ENCODE measurements at regions not wholly inside any gene's neighbourhood (a gene's known extent, or its start where the extent isn't known, plus 50 kb on each side); places are given as distances from the start of the nearest gene placed in this dataset.

DNA sequence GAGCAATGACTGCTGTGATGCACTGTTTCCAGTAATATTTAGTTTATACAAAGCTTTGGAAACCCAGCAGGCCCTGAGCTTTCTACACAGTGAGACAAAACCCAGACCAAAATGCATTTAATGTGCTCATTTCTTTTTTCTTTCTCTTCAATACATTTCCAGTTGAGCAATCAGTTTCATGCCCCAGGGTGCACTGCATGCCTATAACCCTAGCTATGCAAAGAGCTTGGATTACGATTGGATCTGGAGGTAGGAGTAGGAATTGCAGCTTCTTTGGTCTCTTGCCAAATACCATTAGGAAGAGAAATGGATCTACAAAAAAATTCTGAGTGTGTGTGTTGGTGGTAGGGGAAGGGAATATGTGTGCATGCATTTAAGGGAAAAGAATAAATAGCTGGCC lies 1001.4 kb downstream of the SQOR start:
- no peak overlapping the region for H3K4me3 Mint-ChIP-seq
- no peaks in the 10 kb centered on the region for H3K36me3 Mint-ChIP-seq (ENCODE audit: low read depth)
- H3K27ac Mint-ChIP-seq: no peak overlapping the region
- peaks cover 8% of the 10 kb centered on the region for H3K9me3 Mint-ChIP-seq
- no peaks in the 10 kb centered on the region for H3K4me1 Mint-ChIP-seq (ENCODE audit: low read depth)
- intact Hi-C loops (cut with micrococcal nuclease): no loop called here
- H3K27me3 Mint-ChIP-seq: no peaks in the 10 kb centered on the region

DNA sequence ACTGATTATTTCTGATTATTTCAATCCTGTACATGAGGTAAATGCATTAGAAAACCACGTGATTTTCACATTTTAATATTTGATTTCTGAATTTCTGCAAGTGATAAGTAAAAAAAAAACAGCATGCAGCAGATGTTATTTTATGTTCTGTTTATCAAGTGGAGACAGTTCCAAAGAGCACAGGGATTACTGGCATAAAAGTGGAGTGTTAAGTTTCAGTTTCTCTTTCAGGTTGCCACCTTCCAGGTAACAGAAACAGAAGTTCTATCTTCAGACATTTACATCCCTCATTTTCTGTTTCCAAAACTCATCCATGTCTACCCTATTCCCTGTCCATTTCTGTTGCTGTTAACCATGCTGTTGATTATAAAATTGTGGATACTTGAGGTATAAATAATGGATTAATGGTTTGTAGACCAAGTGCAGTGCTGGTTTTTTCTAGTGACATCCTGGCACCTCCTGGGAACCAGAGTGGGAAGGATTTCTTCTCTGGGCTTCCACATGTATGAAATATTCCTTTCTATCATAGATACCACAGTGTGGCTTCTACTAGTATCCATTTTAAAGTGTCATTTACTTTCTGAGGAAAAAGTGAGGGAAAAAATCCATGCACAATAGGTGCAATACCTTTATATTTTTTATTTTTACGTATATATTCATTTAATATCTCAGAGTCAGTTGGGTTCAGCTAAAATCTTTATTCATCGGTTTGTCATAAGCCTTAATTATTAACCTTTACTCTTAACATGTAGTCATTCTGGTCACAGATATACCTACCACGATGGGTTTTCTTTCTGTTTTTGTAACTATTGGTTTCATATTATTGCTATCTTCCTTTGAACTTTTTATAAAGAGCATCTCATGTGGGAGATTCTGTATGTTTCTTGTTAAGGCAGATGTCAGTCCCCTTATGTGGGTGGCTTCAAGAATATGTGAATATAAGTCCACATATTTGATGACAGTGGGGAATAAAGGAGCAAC lies 1010.0 kb downstream of the SQOR start:
- no peaks in the 10 kb centered on the region for H3K36me3 Mint-ChIP-seq (ENCODE audit: low read depth)
- intact Hi-C loops (cut with micrococcal nuclease): no loop called here

DNA sequence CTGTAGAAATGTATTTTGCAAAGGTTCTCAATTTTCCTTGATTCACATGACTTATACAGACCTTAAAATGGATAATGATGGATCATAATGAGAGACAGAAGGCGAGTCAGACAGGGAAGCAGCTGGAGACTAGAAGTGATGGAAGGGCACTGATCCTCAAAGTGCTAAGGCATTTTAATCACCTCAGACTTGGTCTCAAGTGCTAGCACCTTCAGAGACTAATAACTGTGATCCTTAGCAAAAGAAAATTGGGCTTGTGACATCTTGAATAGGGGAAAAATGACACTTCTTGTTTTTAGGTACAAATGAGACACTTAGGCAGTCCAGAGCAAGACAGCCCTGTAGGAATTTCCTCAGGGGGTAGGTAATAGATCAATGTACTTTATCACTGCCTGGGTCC lies 1011.7 kb downstream of the SQOR start:
- intact Hi-C loops (cut with micrococcal nuclease): no loop called here
- Mint-ChIP-seq H3K36me3 (ENCODE audit: low read depth) (no peaks in the 10 kb centered on the region), H3K9me3 (peaks cover 22% of the 10 kb centered on the region), H3K27me3 (no peaks in the 10 kb centered on the region), H3K4me3 (no peak overlapping the region), H3K4me1 (ENCODE audit: low read depth) (no peaks in the 10 kb centered on the region), H3K27ac (no peak overlapping the region)

More for the DNA sequence above, 1010.0 kb downstream of the SQOR start:
- H3K27me3 Mint-ChIP-seq: no peaks in the 10 kb centered on the region
- H3K9me3 Mint-ChIP-seq: peaks cover 22% of the 10 kb centered on the region
- H3K27ac Mint-ChIP-seq: no peak overlapping the region
- H3K4me3 Mint-ChIP-seq: no peak overlapping the region
- no peaks in the 10 kb centered on the region for H3K4me1 Mint-ChIP-seq (ENCODE audit: low read depth)

DNA sequence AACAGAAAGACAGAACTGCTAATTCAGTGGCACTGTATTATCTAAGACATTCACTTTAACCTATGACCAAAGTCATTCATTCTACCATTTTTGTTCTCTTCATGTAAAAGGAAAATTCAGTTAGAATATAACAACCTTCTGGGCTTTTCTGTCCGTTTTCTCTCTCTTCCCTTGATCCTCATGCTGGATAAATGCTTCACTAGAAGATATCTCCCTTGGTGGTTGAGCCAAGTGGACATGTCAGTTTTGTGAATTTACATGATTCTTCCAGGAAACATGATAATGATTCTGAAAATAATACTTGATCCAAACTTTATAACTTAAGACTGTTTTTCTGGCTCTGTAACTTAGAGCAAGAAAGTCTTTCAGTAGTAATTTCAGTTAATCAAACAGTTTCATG lies 1012.2 kb downstream of the SQOR start:
- peaks cover 22% of the 10 kb centered on the region for H3K9me3 Mint-ChIP-seq
- H3K4me1 Mint-ChIP-seq (ENCODE audit: low read depth): no peaks in the 10 kb centered on the region
- H3K36me3 Mint-ChIP-seq (ENCODE audit: low read depth): no peaks in the 10 kb centered on the region
- H3K4me3 Mint-ChIP-seq: no peak overlapping the region
- no peak overlapping the region for H3K27ac Mint-ChIP-seq
- intact Hi-C loops (cut with micrococcal nuclease): no loop called here
- no peaks in the 10 kb centered on the region for H3K27me3 Mint-ChIP-seq

DNA sequence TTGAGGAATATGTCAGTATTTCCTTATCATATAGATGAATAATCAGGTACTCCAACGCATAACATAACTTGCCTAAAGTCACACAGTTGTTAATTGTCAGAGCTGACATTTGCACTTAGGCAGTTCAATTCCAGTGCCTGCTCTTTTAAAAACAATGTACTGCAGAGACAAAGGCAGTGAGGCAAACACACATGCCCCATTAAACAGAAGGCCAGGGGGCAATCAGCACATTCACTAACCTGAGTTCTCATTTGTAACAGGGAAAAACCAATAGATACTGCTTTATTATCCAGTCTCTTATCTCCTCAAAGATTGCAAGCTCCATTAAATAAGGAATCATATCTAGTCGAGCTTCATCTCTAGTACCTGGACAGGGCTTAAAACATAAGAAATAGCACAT lies 1017.4 kb downstream of the SQOR start:
- intact Hi-C loops (cut with micrococcal nuclease): no loop called here
- Mint-ChIP-seq H3K4me1 (ENCODE audit: low read depth) (no peaks in the 10 kb centered on the region), H3K27me3 (no peaks in the 10 kb centered on the region), H3K9me3 (peaks cover 11% of the 10 kb centered on the region), H3K4me3 (no peak overlapping the region), H3K27ac (no peak overlapping the region), H3K36me3 (ENCODE audit: low read depth) (no peaks in the 10 kb centered on the region)

DNA sequence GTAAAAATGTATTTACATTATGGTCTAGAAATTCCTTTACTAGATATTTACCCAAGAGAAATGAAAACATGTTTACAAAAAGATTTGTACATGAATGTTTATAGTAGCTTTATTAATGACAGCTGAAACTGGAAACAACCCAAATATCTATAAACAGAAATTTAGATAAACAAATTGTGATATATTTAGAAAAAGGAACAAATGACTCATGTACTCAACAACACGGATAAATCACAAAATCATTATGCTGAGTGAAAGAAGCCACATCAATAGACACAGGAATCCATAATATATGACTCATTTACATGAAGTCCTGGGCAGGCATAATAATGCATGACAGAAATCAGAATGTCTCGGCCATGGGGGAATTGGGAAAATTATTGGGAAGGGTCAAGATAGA lies 1020.2 kb downstream of the SQOR start:
- intact Hi-C loops (cut with micrococcal nuclease): no loop called here
- Mint-ChIP-seq H3K4me1 (ENCODE audit: low read depth) (no peaks in the 10 kb centered on the region), H3K36me3 (ENCODE audit: low read depth) (no peaks in the 10 kb centered on the region)

DNA sequence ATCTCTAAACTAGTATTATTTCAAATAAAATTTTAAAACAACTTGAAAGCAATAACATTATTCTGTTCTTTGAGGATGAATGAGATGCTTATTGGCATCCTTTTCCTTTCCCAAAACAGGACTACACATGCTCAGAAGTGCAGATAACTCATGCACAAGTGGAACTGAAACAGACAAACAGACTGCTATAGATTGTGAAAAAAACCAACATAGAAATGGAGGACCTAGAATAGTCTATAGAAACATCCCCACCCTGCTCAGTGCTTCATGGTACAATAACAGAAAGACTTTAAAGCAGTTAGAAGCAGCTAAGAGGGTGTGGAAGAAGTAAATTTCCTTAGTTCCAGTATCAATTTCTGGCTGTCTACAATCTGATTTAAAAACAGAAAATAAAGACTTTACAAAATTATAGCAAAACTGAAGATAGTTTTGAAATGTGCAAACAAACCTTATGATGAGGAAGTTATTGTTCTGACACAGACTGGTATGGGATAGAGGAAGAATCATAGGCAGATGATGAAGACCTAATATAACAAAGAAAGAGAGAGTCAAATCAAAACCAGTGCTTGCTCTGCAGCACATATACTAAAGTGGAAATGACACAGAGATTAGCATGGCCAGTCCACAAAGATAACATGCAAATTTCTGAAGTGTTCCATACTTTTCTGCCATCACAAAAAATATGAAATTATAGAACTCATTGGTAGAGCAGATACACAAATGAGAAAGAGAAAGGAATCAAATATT lies 1025.4 kb downstream of the SQOR start:
- intact Hi-C loops (cut with micrococcal nuclease): loop anchor here (10.0 kb wide), 1 partner anchor 55 kb away; no protein-coding TSS in a partner anchor
- H3K27ac Mint-ChIP-seq: no peak overlapping the region
- H3K27me3 Mint-ChIP-seq: no peaks in the 10 kb centered on the region
- no peak overlapping the region for H3K4me3 Mint-ChIP-seq
- H3K9me3 Mint-ChIP-seq: peaks cover 42% of the 10 kb centered on the region
- H3K36me3 Mint-ChIP-seq (ENCODE audit: low read depth): no peaks in the 10 kb centered on the region
- no peaks in the 10 kb centered on the region for H3K4me1 Mint-ChIP-seq (ENCODE audit: low read depth)

More for the DNA sequence above, 1020.2 kb downstream of the SQOR start:
- Mint-ChIP-seq H3K27me3 (no peaks in the 10 kb centered on the region), H3K4me3 (no peak overlapping the region), H3K9me3 (peaks cover 25% of the 10 kb centered on the region), H3K27ac (no peak overlapping the region)

DNA sequence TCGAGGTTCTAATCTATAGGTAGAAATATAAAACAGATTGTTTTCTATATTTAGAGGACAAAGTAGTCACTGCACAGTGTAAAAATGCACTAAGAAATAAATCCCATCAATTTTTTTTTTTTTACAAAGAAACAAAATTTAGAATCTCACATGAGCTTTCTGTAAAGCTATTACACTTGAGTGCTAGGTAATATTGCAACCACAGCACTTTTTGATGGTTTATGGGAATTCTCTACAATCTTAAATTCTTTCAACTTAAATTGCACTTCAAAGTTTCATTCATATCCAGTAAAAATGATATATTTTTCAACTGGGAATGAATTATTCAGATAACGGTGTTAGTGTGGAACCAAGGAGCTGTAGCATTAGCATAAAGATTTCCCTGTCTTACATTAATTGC lies 1035.4 kb downstream of the SQOR start:
- Mint-ChIP-seq H3K27me3 (no peaks in the 10 kb centered on the region), H3K4me1 (ENCODE audit: low read depth) (no peaks in the 10 kb centered on the region), H3K36me3 (ENCODE audit: low read depth) (no peaks in the 10 kb centered on the region), H3K9me3 (peaks cover 8% of the 10 kb centered on the region), H3K27ac (no peak overlapping the region), H3K4me3 (no peak overlapping the region)
- intact Hi-C loops (cut with micrococcal nuclease): no loop called here

DNA sequence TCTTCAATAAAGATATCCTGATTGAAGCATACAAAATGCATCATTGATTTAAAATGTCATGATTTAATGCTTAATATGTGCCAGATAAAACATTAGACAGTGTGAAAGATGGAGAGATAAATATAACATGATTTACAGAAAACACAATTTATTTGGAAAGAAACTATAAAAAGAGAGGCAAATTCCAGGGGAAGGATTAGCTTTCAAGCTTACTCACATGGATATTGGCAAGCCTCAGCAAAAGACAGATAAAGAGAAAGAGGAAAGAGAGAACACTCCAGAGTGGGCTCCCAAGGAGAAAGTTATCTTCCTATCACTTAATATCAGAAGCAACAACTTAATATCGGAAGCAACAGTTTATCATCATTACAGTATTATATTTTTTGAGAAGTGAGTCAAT lies 1036.5 kb downstream of the SQOR start:
- no peaks in the 10 kb centered on the region for H3K4me1 Mint-ChIP-seq (ENCODE audit: low read depth)
- no peak overlapping the region for H3K4me3 Mint-ChIP-seq
- H3K27me3 Mint-ChIP-seq: no peaks in the 10 kb centered on the region
- H3K27ac Mint-ChIP-seq: no peak overlapping the region
- H3K9me3 Mint-ChIP-seq: peaks cover 8% of the 10 kb centered on the region
- H3K36me3 Mint-ChIP-seq (ENCODE audit: low read depth): no peaks in the 10 kb centered on the region
- intact Hi-C loops (cut with micrococcal nuclease): no loop called here

DNA sequence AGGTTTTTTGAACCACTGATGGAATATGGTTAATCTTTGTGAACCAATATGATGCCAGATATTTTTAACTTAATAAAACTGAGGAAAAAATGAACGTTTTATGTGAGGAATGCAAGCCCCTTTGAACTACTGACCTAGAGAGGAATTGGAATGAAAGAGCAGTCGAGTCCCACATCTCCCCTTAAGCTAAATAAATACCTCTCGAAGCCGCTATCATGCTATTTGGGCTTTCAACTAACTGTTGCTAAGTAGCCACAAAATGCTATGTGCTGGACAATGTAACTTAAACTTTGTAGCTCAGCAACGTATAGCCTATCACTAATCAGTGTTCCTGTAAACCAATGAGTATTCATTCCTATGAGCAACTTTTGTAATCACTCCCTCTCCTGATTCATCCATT lies 1037.2 kb downstream of the SQOR start:
- peaks cover 8% of the 10 kb centered on the region for H3K9me3 Mint-ChIP-seq
- no peak overlapping the region for H3K27ac Mint-ChIP-seq
- no peak overlapping the region for H3K4me3 Mint-ChIP-seq
- H3K36me3 Mint-ChIP-seq (ENCODE audit: low read depth): no peaks in the 10 kb centered on the region
- H3K27me3 Mint-ChIP-seq: no peaks in the 10 kb centered on the region
- intact Hi-C loops (cut with micrococcal nuclease): no loop called here
- H3K4me1 Mint-ChIP-seq (ENCODE audit: low read depth): no peaks in the 10 kb centered on the region

DNA sequence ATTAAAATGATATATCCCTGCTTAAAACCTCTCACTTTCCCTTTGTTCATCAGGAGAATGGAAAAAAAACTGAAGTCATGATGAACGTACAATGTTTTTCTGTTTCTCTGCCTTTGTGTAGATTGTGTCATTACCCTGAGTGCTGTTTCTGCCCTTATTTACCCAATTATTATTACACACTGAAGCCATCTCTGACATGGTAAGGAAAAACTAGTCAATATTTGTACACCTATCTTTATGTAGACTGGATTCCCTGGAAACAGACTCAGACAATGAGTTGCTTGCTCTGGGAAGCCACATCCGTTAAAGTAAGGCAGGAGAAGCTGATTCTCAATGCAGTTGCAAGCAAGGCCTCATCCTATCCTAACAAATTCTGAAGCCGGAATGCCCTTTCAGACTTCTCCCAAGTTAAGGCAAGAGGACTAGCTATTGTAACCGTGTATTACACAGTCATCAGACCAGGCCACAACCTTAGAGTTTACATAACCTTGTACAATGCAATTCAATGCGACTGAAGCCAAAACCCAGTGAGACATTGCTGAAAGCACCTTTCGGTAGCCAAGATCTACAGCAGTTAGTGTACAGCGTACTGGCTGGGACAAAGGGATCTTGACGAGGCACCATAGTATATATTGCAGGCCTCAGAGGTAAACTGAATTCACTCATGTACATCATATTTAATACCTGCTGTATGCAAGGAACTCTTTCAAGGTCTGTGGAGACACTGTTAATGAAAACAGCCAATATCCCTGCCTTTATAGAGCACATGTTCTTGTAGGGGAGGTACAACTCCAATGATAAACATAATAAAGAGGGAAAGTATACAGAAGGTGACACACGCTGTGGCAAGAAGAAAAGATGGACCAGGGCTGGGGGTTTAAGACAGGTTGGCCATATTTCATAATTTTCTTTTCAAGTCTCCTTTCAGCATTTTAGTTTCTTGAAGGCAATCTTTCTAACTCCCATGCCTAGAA lies 1040.8 kb upstream of the SEMA6D start:
- intact Hi-C loops (cut with micrococcal nuclease): no loop called here
- no peaks in the 10 kb centered on the region for H3K27me3 Mint-ChIP-seq

DNA sequence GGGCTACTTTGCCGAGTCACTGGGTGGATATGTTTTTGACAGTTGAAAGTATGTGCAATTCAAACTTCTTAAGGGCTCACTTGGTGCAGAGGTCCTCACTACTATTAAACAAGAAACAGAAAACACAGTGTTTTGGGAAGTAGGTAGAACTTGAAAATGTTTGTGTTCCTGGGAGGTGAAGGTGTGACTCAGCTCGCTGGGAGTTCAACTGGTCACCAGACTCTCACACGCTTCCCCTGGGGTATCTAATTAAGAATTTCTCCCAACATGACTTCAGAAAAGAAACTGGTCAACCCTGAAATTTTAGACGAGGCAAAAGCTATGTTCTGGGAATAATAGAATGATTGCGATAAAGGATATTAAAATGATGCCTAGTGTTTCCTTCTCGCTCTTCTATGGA lies 1039.8 kb upstream of the SEMA6D start:
- H3K27me3 Mint-ChIP-seq: no peaks in the 10 kb centered on the region
- no peak overlapping the region for H3K4me3 Mint-ChIP-seq
- peaks cover 15% of the 10 kb centered on the region for H3K9me3 Mint-ChIP-seq
- H3K36me3 Mint-ChIP-seq (ENCODE audit: low read depth): no peaks in the 10 kb centered on the region
- intact Hi-C loops (cut with micrococcal nuclease): no loop called here
- H3K27ac Mint-ChIP-seq: no peak overlapping the region
- H3K4me1 Mint-ChIP-seq (ENCODE audit: low read depth): no peaks in the 10 kb centered on the region

More for the DNA sequence above, 1040.8 kb upstream of the SEMA6D start:
- Mint-ChIP-seq H3K27ac (no peak overlapping the region), H3K9me3 (peaks cover 17% of the 10 kb centered on the region), H3K36me3 (ENCODE audit: low read depth) (no peaks in the 10 kb centered on the region), H3K4me3 (no peak overlapping the region), H3K4me1 (ENCODE audit: low read depth) (no peaks in the 10 kb centered on the region)

DNA sequence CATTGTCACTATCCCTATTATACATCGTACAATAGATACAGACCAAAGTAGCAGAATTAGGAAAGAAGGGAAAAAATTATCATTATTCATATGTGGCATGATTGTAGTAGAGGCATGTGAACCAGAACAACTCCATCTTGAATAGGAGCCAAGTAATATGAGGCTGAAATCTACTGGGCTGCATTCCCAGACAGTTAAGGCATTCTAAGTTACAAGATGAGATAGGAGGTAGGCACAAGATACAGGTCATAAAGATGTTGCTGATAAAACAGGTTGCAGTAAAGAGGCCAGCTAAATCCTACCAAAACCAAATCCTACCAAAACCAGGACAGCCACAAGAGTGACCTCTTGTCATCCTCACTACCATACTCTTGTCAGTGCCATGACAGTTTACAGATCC lies 1035.4 kb upstream of the SEMA6D start:
- H3K36me3 Mint-ChIP-seq (ENCODE audit: low read depth): no peaks in the 10 kb centered on the region
- peaks cover 15% of the 10 kb centered on the region for H3K9me3 Mint-ChIP-seq
- intact Hi-C loops (cut with micrococcal nuclease): no loop called here
- H3K27me3 Mint-ChIP-seq: no peaks in the 10 kb centered on the region
- no peak overlapping the region for H3K27ac Mint-ChIP-seq
- H3K4me1 Mint-ChIP-seq (ENCODE audit: low read depth): no peaks in the 10 kb centered on the region
- H3K4me3 Mint-ChIP-seq: no peak overlapping the region
